Thyroid gland (tissue), 4 donors: ENCODE measurements at regions not wholly inside any gene's neighbourhood (a gene's known extent, or its start where the extent isn't known, plus 50 kb on each side); places are given as distances from the start of the nearest gene placed in this dataset.

Source experiments
- DNase-seq, 2 donors: peaks; one replicate each; pipeline ENCODE4 v3.0.0-alpha.2; 2019
- H3K27ac ChIP-seq, 3 donors: fragments of 200-600 bp; sonication (generic); 1 replicate in 2 of 3; 2 replicates in 1 of 3; pipeline ENCODE4 v1.5.1; 2016 to 2019; ENCODE audit warnings: mild to moderate bottlenecking in 1 of 3, moderate library complexity in 1 of 3
- H3K27me3 ChIP-seq: fragments of 200-600 bp; sonication (generic); one replicate; pipeline ENCODE4 v1.5.1; 2019
- H3K36me3 ChIP-seq, 2 donors: fragments of 200-600 bp; sonication (generic); one replicate each; pipeline ENCODE4 v1.5.1; 2016 to 2019
- H3K4me1 ChIP-seq, 2 donors: fragments of 200-600 bp; sonication (generic); one replicate each; pipeline ENCODE4 v1.5.1; 2017 to 2019
- H3K4me3 ChIP-seq, 3 donors: fragments of 200-600 bp; sonication (generic); replicated peaks in 1 of 3; 1 replicate in 2 of 3; 2 replicates in 1 of 3; pipeline ENCODE4 v1.5.1; 2016; ENCODE audit warnings: mild to moderate bottlenecking in 1 of 3
- H3K9me3 ChIP-seq: fragments of 200-600 bp; sonication (generic); one replicate; pipeline ENCODE4 v1.5.1; 2017
- POLR2A ChIP-seq, 2 donors: fragments of 450-650 bp; IDR thresholded peaks; one replicate each; pipeline ENCODE4 v1.6.1; 2017; ENCODE audit warnings: antibody characterized with exemption in 2 of 2, mild to moderate bottlenecking in 2 of 2, moderate library complexity in 1 of 2
- WGBS, 2 donors: methylation state at CpG; one replicate each; pipeline ENCODE4 v1.1.5; 2017; 5-methylcytosine and 5-hydroxymethylcytosine counted together
- intact Hi-C: fragments of 100-400 bp; cut with DNase I; formaldehyde crosslinking; loops from one replicate; pipeline ENCODE4 v1.15.1; 2023
- TF ChIP-seq, protein P1 (sequence below), 6 experiments: fragments of 200-600 bp in 3 of 6; fragments of 450-650 bp in 3 of 6; sonication (generic) in 3 of 6; IDR thresholded peaks; one replicate each; pipeline ENCODE4 v1.5.1; 2016 to 2019; ENCODE audit warnings: antibody characterized with exemption in 6 of 6, mild to moderate bottlenecking in 2 of 6, inconsistent platforms in 1 of 6, moderate library complexity in 1 of 6

DNA sequence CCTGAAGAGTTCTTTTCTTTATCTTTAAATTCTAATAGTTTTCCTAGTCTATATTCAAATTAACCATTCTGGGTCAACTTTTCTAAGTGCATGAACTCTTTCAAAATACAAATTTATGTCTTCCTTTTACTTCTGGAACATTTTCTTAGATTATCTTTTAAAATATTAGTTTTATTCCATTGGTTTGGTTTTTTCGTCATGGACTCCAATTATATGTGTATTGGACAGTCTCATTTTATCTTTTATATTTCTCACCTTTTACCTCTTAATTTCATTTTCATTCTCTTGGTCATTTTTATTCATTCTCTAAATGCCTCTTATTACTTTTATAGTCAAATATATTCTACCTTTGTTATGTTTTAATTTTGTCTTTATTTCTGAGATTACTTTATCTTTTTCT lies 356.7 kb upstream of the MMS22L start:
- intact Hi-C loops = no loop called here
- Histone ChIP-seq H3K27ac (no peak overlapping the region), H3K27me3 (no peaks in the 10 kb centered on the region), H3K9me3 (no peaks in the 10 kb centered on the region), H3K4me3 (no peak overlapping the region), H3K36me3 (no peaks in the 10 kb centered on the region), H3K4me1 (no peaks in the 10 kb centered on the region)
- no peak for DNase-seq
- no peak for TF ChIP-seq POLR2A (IDR thresholded peaks at IDR 0.05)
- TF ChIP-seq, protein P1, sequence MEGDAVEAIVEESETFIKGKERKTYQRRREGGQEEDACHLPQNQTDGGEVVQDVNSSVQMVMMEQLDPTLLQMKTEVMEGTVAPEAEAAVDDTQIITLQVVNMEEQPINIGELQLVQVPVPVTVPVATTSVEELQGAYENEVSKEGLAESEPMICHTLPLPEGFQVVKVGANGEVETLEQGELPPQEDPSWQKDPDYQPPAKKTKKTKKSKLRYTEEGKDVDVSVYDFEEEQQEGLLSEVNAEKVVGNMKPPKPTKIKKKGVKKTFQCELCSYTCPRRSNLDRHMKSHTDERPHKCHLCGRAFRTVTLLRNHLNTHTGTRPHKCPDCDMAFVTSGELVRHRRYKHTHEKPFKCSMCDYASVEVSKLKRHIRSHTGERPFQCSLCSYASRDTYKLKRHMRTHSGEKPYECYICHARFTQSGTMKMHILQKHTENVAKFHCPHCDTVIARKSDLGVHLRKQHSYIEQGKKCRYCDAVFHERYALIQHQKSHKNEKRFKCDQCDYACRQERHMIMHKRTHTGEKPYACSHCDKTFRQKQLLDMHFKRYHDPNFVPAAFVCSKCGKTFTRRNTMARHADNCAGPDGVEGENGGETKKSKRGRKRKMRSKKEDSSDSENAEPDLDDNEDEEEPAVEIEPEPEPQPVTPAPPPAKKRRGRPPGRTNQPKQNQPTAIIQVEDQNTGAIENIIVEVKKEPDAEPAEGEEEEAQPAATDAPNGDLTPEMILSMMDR (IDR thresholded peaks at IDR 0.05) = no peak
- 92 to 98% methylated on average over 1 of the region's 1 CpG for whole genome bisulfite sequencing, 2 donors

GRCh38 chr6:97644353-97644752 lies 361.3 kb upstream of the MMS22L start:
- TF ChIP-seq, protein P1 (IDR thresholded peaks at IDR 0.05) = no peak
- TF ChIP-seq POLR2A (IDR thresholded peaks at IDR 0.05) = no peak
- DNase-seq = no peak
- H3K27ac ChIP-seq = no peak overlapping the region
- no peaks in the 10 kb centered on the region for H3K27me3 ChIP-seq
- no peaks in the 10 kb centered on the region for H3K4me1 ChIP-seq
- intact Hi-C loops = no loop called here
- H3K4me3 ChIP-seq = no peak overlapping the region
- no peaks in the 10 kb centered on the region for H3K36me3 ChIP-seq
- no peaks in the 10 kb centered on the region for H3K9me3 ChIP-seq
- 68 to 79% methylated on average over 2 of the region's 2 CpGs for WGBS, 2 donors

DNA sequence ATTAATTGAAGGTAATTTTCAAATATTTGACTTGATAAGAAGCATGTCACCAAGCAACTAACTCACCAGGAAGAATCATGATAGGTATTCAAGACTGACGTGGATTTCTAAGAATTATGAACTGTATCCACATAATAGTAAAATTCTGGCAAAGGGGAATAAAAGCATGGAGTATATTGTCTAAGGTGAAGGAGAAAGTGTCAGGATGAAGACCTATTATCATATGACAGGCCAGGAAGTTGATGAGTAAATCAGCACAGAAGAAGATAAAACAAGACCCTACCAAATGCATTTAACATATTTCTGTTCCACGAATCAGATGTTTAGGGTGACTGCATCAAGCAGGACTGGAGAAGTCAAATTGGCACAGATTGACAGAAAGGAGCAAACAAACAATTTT lies 362.7 kb upstream of the MMS22L start:
- DNase-seq = no peak
- WGBS, 2 donors = 71 to 78% methylated on average over 2 of the region's 2 CpGs

DNA sequence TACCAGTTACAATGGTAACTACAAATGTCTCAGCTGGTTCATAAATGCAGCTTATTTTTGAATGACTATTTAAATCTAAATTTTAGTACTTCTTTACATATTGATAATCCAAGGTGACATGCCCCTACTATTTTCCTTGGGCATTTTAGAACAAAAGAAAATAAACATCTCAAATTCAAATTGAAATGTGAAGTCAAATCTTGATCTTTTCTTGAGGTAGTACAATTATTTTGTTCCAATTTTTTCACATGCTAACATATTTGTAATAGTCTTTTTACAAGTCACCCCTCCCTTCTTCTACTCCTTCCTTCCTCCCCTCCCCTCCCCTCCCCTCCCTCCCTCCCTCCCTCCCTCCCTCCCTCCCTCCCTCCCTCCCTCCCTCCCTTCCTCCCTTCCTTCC lies 370.1 kb upstream of the MMS22L start:
- Histone ChIP-seq H3K27me3 (no peaks in the 10 kb centered on the region), H3K4me3 (no peak overlapping the region), H3K36me3 (no peaks in the 10 kb centered on the region), H3K27ac (no peak overlapping the region), H3K4me1 (no peaks in the 10 kb centered on the region), H3K9me3 (no peaks in the 10 kb centered on the region)
- DNase-seq = no peak
- TF ChIP-seq POLR2A (IDR thresholded peaks at IDR 0.05) = no peak
- TF ChIP-seq, protein P1 (IDR thresholded peaks at IDR 0.05) = no peak
- intact Hi-C loops = no loop called here

More for the DNA sequence above, 362.7 kb upstream of the MMS22L start:
- Histone ChIP-seq H3K27me3 (no peaks in the 10 kb centered on the region), H3K27ac (no peak overlapping the region), H3K4me3 (no peak overlapping the region), H3K36me3 (no peaks in the 10 kb centered on the region), H3K4me1 (no peaks in the 10 kb centered on the region), H3K9me3 (no peaks in the 10 kb centered on the region)
- intact Hi-C loops = no loop called here
- TF ChIP-seq, protein P1 (IDR thresholded peaks at IDR 0.05) = no peak
- TF ChIP-seq POLR2A (IDR thresholded peaks at IDR 0.05) = no peak

DNA sequence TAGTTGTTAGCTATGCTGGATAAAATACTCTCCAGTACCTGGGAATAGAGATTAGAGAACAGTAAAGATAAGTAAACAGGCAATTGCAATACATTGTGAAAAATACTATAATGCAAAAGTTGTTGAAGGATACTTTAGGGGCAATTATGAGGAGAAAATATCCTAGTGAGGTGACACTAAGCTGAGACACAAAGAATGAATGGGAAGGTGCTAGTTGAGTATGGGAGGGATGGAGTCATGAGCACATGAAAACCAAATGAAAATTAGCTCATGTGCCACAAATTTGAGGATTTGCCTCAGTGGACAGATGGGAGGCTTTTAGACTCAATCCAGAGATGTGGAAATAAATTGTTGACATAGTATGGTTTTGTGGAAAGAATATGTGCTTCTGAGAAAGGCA lies 370.5 kb upstream of the MMS22L start:
- DNase-seq = no peak
- no peak overlapping the region for H3K27ac ChIP-seq
- no peak overlapping the region for H3K4me3 ChIP-seq
- TF ChIP-seq, protein P1 (IDR thresholded peaks at IDR 0.05) = no peak
- TF ChIP-seq POLR2A (IDR thresholded peaks at IDR 0.05) = no peak
- H3K4me1 ChIP-seq = no peaks in the 10 kb centered on the region
- intact Hi-C loops = no loop called here
- H3K27me3 ChIP-seq = no peaks in the 10 kb centered on the region
- no peaks in the 10 kb centered on the region for H3K36me3 ChIP-seq
- H3K9me3 ChIP-seq = no peaks in the 10 kb centered on the region
